IMR-90 (cell line): ENCODE measurements at regions not wholly inside any gene's neighbourhood (a gene's known extent, or its start where the extent isn't known, plus 50 kb on each side); places are given as distances from the start of the nearest gene placed in this dataset.

Source experiments
- ATAC-seq: fragments of 200-7000 bp; cut with Tn5 transposase; 2 replicates; pipeline ENCODE4 v1.9.1; 2020; ENCODE audit warnings: low read depth, mild to moderate bottlenecking, moderate library complexity
- BruUV-seq: library from RNA; stranded (reverse); fragments of 400-500 nt; replicated peaks from 2 replicates; lab custom pipeline; 2021; lab: Mats Ljungman, UMichigan
- CTCF ChIA-PET: fragments of 300-600 bp; formaldehyde crosslinking; extraction: SDS; loops from one replicate; lab custom pipeline; 2021; ENCODE audit warnings: antibody characterized with exemption; lab: Yijun Ruan, JAX
- POLR2A ChIA-PET: fragments of 300-600 bp; sonication (Branson Sonifier 250); formaldehyde crosslinking; loops from one replicate; lab custom pipeline; 2022; ENCODE audit warnings: antibody characterized with exemption; ENCODE audit not compliant: unreplicated experiment; lab: Charles Lee
- DNase-seq: peaks from one replicate; pipeline ENCODE4 v3.0.0; 2013
- H2AFZ ChIP-seq: replicated peaks from 2 replicates; pipeline ENCODE3; 2013; ENCODE audit warnings: low read length, mild to moderate bottlenecking; ENCODE audit not compliant: poor library complexity
- H2AK5ac ChIP-seq: 2 replicates; pipeline ENCODE4 v1.6.1; 2013; ENCODE audit warnings: low read depth, low read length, inconsistent platforms
- H2AK9ac ChIP-seq: replicated peaks from 2 replicates; pipeline ENCODE3; 2013; ENCODE audit warnings: mild to moderate bottlenecking, low read depth, low read length, moderate library complexity; ENCODE audit not compliant: poor library complexity
- H2BK120ac ChIP-seq: 2 replicates; pipeline ENCODE4 v1.6.1; 2013; ENCODE audit warnings: low read depth, low read length, inconsistent platforms
- H2BK15ac ChIP-seq: 3 replicates; pipeline ENCODE4 v1.6.1; 2013; ENCODE audit warnings: low read depth, low read length, inconsistent platforms
- H2BK20ac ChIP-seq: 2 replicates; pipeline ENCODE4 v1.6.1; 2013; ENCODE audit warnings: low read depth, mild to moderate bottlenecking, inconsistent platforms, low read length, moderate library complexity
- H2BK5ac ChIP-seq: 2 replicates; pipeline ENCODE4 v1.6.1; 2013; ENCODE audit warnings: mild to moderate bottlenecking, low read depth, low read length, inconsistent platforms; ENCODE audit not compliant: poor library complexity, severe bottlenecking
- H3K14ac ChIP-seq: replicated peaks from 2 replicates; pipeline ENCODE4 v1.6.1; 2013; ENCODE audit warnings: low read depth, low read length, inconsistent platforms
- H3K18ac ChIP-seq: 2 replicates; pipeline ENCODE4 v1.6.1; 2013; ENCODE audit warnings: low read depth, low read length, control low read depth
- H3K23ac ChIP-seq: 2 replicates; pipeline ENCODE4 v1.6.1; 2013; ENCODE audit warnings: low read depth, low read length, inconsistent platforms
- H3K27ac ChIP-seq: 2 replicates; pipeline ENCODE4 v1.5.1; 2013; ENCODE audit warnings: mild to moderate bottlenecking, control low read depth, low read length; ENCODE audit not compliant: insufficient read depth
- H3K27me3 ChIP-seq: 2 replicates; pipeline ENCODE4 v1.6.1; 2013; ENCODE audit warnings: low read length; ENCODE audit not compliant: control insufficient read depth, insufficient read depth
- H3K36me3 ChIP-seq: 2 replicates; pipeline ENCODE4 v1.6.1; 2013; ENCODE audit warnings: low read length, mixed read lengths; ENCODE audit not compliant: control insufficient read depth, insufficient read depth
- H3K4ac ChIP-seq: 2 replicates; pipeline ENCODE4 v1.6.1; 2013; ENCODE audit warnings: low read depth, low read length, inconsistent platforms
- H3K4me1 ChIP-seq: 2 replicates; pipeline ENCODE4 v1.6.1; 2013; ENCODE audit warnings: low read length, mixed read lengths; ENCODE audit not compliant: control insufficient read depth, insufficient read depth
- H3K4me2 ChIP-seq: 2 replicates; pipeline ENCODE4 v1.6.1; 2013; ENCODE audit warnings: low read depth, mild to moderate bottlenecking, control low read depth, low read length, moderate library complexity
- H3K4me3 ChIP-seq: 2 replicates; pipeline ENCODE4 v1.5.1; 2013; ENCODE audit warnings: low read depth, mild to moderate bottlenecking, control low read depth, low read length, moderate library complexity; ENCODE audit not compliant: insufficient read depth
- H3K56ac ChIP-seq: 2 replicates; pipeline ENCODE4 v1.6.1; 2013; ENCODE audit warnings: low read length, inconsistent platforms; ENCODE audit not compliant: insufficient read depth; ENCODE audit errors: extremely low read depth
- H3K79me1 ChIP-seq, 2 experiments: 2 replicates each; pipeline ENCODE4 v1.6.1; 2013; ENCODE audit warnings: low read length in 2 of 2, inconsistent platforms in 1 of 2, low read depth in 1 of 2
- H3K9ac ChIP-seq: 2 replicates; pipeline ENCODE4 v1.6.1; 2013; ENCODE audit warnings: low read depth, low read length, control low read depth
- H3K9me1 ChIP-seq: 2 replicates; pipeline ENCODE4 v1.6.1; 2013; ENCODE audit warnings: low read length, inconsistent platforms; ENCODE audit not compliant: insufficient read depth
- H3K9me3 ChIP-seq: 2 replicates; pipeline ENCODE4 v1.6.1; 2013; ENCODE audit warnings: low read length; ENCODE audit not compliant: control insufficient read depth, insufficient read depth
- H4K20me1 ChIP-seq: 2 replicates; pipeline ENCODE4 v1.6.1; 2013; ENCODE audit warnings: low read length, inconsistent platforms; ENCODE audit not compliant: insufficient read depth
- H4K5ac ChIP-seq: 2 replicates; pipeline ENCODE4 v1.6.1; 2013; ENCODE audit warnings: mild to moderate bottlenecking, low read depth, low read length, control low read depth
- H4K8ac ChIP-seq, 2 experiments: 2 replicates each; pipeline ENCODE4 v1.6.1; 2013; ENCODE audit warnings: low read depth in 2 of 2, low read length in 2 of 2, control low read depth in 1 of 2, inconsistent platforms in 1 of 2
- H4K91ac ChIP-seq: 2 replicates; pipeline ENCODE4 v1.6.1; 2013; ENCODE audit warnings: low read depth, low read length, inconsistent platforms; ENCODE audit not compliant: insufficient read depth
- CEBPB ChIP-seq: IDR thresholded peaks from 2 replicates; pipeline ENCODE4 v1.6.1; 2012; ENCODE audit warnings: low read depth, low read length, improper control_type of control experiment
- CHD1 ChIP-seq: IDR thresholded peaks from 2 replicates; pipeline ENCODE4 v1.6.1; 2012; ENCODE audit warnings: low read depth, low read length, improper control_type of control experiment
- CTCF ChIP-seq: conservative IDR thresholded peaks from 2 replicates; pipeline ENCODE4 v1.5.1; 2012; ENCODE audit warnings: mild to moderate bottlenecking, low read depth, low read length, improper control_type of control experiment
- MAFK ChIP-seq: IDR thresholded peaks from 2 replicates; pipeline ENCODE4 v1.6.1; 2012; ENCODE audit warnings: low read depth, low read length, improper control_type of control experiment
- MAZ ChIP-seq: IDR thresholded peaks from 2 replicates; pipeline ENCODE4 v1.6.1; 2012; ENCODE audit warnings: low read depth, mild to moderate bottlenecking, low read length, improper control_type of control experiment, moderate library complexity, borderline replicate concordance
- NFE2L2 ChIP-seq: fragments of 150-350 bp; IDR thresholded peaks from 2 replicates; pipeline ENCODE4 v1.6.1; 2016; ENCODE audit warnings: low read depth, mild to moderate bottlenecking, low read length
- RAD21 ChIP-seq: IDR thresholded peaks from 2 replicates; pipeline ENCODE4 v1.6.1; 2012; ENCODE audit warnings: low read length, improper control_type of control experiment
- RCOR1 ChIP-seq: IDR thresholded peaks from 2 replicates; pipeline ENCODE4 v1.6.1; 2012; ENCODE audit warnings: mild to moderate bottlenecking, low read length, improper control_type of control experiment; ENCODE audit not compliant: insufficient replicate concordance
- RFX5 ChIP-seq: IDR thresholded peaks from 2 replicates; pipeline ENCODE4 v1.8.0; 2012; ENCODE audit warnings: low read depth, mild to moderate bottlenecking, low read length, moderate library complexity
- SMC3 ChIP-seq: fragments of 150-350 bp; IDR thresholded peaks from 2 replicates; pipeline ENCODE4 v1.6.1; 2016; ENCODE audit warnings: low read depth, mild to moderate bottlenecking, antibody characterized with exemption, low read length, moderate library complexity
- WGBS, 2 experiments: methylation state at CpG; one replicate each; pipeline versions ENCODE4 v1.1.5 to v1.1.7; 2013; ENCODE audit warnings: missing lambda C conversion rate in 2 of 2; ENCODE audit not compliant: insufficient read length in 1 of 2; ENCODE audit errors: extremely low coverage in 2 of 2; 5-methylcytosine and 5-hydroxymethylcytosine counted together
- dilution Hi-C: fragments of 300-500 bp; cut with HindIII; formaldehyde crosslinking; loops from one replicate; pipeline ENCODE4 v1.14.3; 2018; ENCODE audit warnings: low sequenced_read_pairs; ENCODE audit not compliant: unreplicated experiment
- in situ Hi-C: fragments of 300-500 bp; cut with MboI; formaldehyde crosslinking; loops from 3 replicates; pipeline ENCODE4 v1.14.3; 2019; ENCODE audit warnings: low sequenced_read_pairs, inconsistent platforms, mixed read lengths
- intact Hi-C: fragments of 100-400 bp; cut with micrococcal nuclease; formaldehyde crosslinking; loops from 2 replicates; pipeline ENCODE4 v1.10.0; 2022
- TF ChIP-seq, protein P1 (sequence below): fragments of 150-350 bp; IDR thresholded peaks from 2 replicates; pipeline ENCODE4 v1.6.1; 2017; ENCODE audit warnings: mild to moderate bottlenecking, antibody characterized with exemption, low read length, low read depth

- H2AK9ac ChIP-seq: no peak overlapping the region
- H3K23ac ChIP-seq: no peak overlapping the region
- no peak overlapping the region for H3K14ac ChIP-seq
- no peak overlapping the region for H2BK120ac ChIP-seq
- CTCF ChIA-PET: no interaction called here
- H4K5ac ChIP-seq: no peak overlapping the region
- no peak overlapping the region for H2BK20ac ChIP-seq
- H4K8ac ChIP-seq: no peak overlapping the region
- intact Hi-C loops (no loop called here), dilution Hi-C loops (no loop called here), in situ Hi-C loops (no loop called here)
- H3K27ac ChIP-seq: no peak overlapping the region
- WGBS, 2 experiments: no CpG with 5 or more reads among the region's 3 CpGs
- H3K4me3 ChIP-seq: no peak overlapping the region
- H2BK15ac ChIP-seq: no peak overlapping the region
- no peaks in the 10 kb centered on the region for H3K36me3 ChIP-seq
- H3K4me2 ChIP-seq: no peak overlapping the region
- no peaks in the 10 kb centered on the region for H3K9me3 ChIP-seq
- DNase-seq (no peak), ATAC-seq (no peak)
- no peaks in the 10 kb centered on the region for H3K79me1 ChIP-seq
- H2BK5ac ChIP-seq: no peak overlapping the region
- H3K4me1 ChIP-seq: no peaks in the 10 kb centered on the region
- no peaks in the 10 kb centered on the region for H3K27me3 ChIP-seq
- no peak overlapping the region for H3K56ac ChIP-seq
- POLR2A ChIA-PET: no interaction called here
- H3K9ac ChIP-seq: no peak overlapping the region
- H4K91ac ChIP-seq: no peak overlapping the region
- no peak overlapping the region for H3K4ac ChIP-seq
- no peak for TF ChIP-seq NFE2L2
- no peak for TF ChIP-seq RFX5
- no peak for TF ChIP-seq MAZ
- TF ChIP-seq CEBPB: no peak
- no peak for TF ChIP-seq RAD21
- TF ChIP-seq SMC3: no peak
- no peak for TF ChIP-seq CTCF
- no peak for TF ChIP-seq CHD1
- TF ChIP-seq, protein P1, sequence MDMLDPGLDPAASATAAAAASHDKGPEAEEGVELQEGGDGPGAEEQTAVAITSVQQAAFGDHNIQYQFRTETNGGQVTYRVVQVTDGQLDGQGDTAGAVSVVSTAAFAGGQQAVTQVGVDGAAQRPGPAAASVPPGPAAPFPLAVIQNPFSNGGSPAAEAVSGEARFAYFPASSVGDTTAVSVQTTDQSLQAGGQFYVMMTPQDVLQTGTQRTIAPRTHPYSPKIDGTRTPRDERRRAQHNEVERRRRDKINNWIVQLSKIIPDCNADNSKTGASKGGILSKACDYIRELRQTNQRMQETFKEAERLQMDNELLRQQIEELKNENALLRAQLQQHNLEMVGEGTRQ: no peak
- TF ChIP-seq RCOR1: no peak
- no peak for TF ChIP-seq MAFK
- no peak overlapping the region for H3K18ac ChIP-seq
- H2AK5ac ChIP-seq: no peak overlapping the region
- no peaks in the 10 kb centered on the region for H3K9me1 ChIP-seq
- H4K20me1 ChIP-seq: no peaks in the 10 kb centered on the region
- no peak overlapping the region for H2AFZ ChIP-seq
- BruUV-seq: no TSS peak
These were observed 492.3 kb downstream of the DIPK2A start for GRCh38 chr3:144463911-144464310.
